GM23338 (cell line): ENCODE measurements at regions not wholly inside any gene's neighbourhood (a gene's known extent, or its start where the extent isn't known, plus 50 kb on each side); places are given as distances from the start of the nearest gene placed in this dataset.

Source experiments
- ATAC-seq: fragments of 200-7000 bp; cut with Tn5 transposase; 3 replicates; pipeline ENCODE4 v1.9.1; 2020
- DNase-seq: peaks from one replicate; pipeline ENCODE4 v3.0.0-alpha.2; 2015; ENCODE audit warnings: low spot score
- H2AFZ ChIP-seq: fragments of 200-600 bp; sonication (generic); 2 replicates; pipeline ENCODE4 v1.8.0; 2016; ENCODE audit warnings: antibody characterized with exemption, mild to moderate bottlenecking, moderate library complexity
- H3F3A ChIP-seq: fragments of 200-600 bp; sonication (generic); replicated peaks from 2 replicates; pipeline ENCODE4 v1.8.0; 2017; ENCODE audit warnings: antibody characterized with exemption, mixed run types, low read depth
- H3K27ac ChIP-seq: fragments of 200-600 bp; sonication (generic); 2 replicates; pipeline ENCODE4 v1.6.1; 2016; ENCODE audit warnings: low read depth
- H3K27me3 ChIP-seq: fragments of 200-600 bp; sonication (generic); 2 replicates; pipeline ENCODE4 v1.8.0; 2016; ENCODE audit warnings: mild to moderate bottlenecking, mixed run types, moderate library complexity; ENCODE audit not compliant: insufficient read depth
- H3K36me3 ChIP-seq: fragments of 200-600 bp; sonication (generic); 2 replicates; pipeline ENCODE4 v1.8.0; 2016; ENCODE audit warnings: mild to moderate bottlenecking; ENCODE audit not compliant: insufficient read depth
- H3K4me1 ChIP-seq: fragments of 200-600 bp; sonication (generic); 2 replicates; pipeline ENCODE4 v1.8.0; 2016; ENCODE audit warnings: mild to moderate bottlenecking, moderate library complexity; ENCODE audit not compliant: insufficient read depth
- H3K4me2 ChIP-seq: fragments of 200-600 bp; sonication (generic); 2 replicates; pipeline ENCODE4 v1.7.1; 2017; ENCODE audit warnings: mixed run types
- H3K4me3 ChIP-seq: fragments of 200-600 bp; sonication (generic); 2 replicates; pipeline ENCODE4 v1.6.1; 2016; ENCODE audit warnings: mixed run types
- H3K79me2 ChIP-seq: fragments of 200-600 bp; sonication (generic); replicated peaks from 2 replicates; pipeline ENCODE4 v1.8.0; 2017; ENCODE audit warnings: mild to moderate bottlenecking; ENCODE audit not compliant: insufficient read depth
- H3K9me2 ChIP-seq: fragments of 200-600 bp; sonication (generic); 2 replicates; pipeline ENCODE4 v1.8.0; 2017; ENCODE audit not compliant: insufficient read depth
- H4K20me1 ChIP-seq: fragments of 200-600 bp; sonication (generic); replicated peaks from 2 replicates; pipeline ENCODE4 v1.8.0; 2017; ENCODE audit warnings: mild to moderate bottlenecking; ENCODE audit not compliant: insufficient read depth
- H3K27ac Mint-ChIP-seq: 2 replicates; pipeline ENCODE4 v1.8.0; 2020; ENCODE audit warnings: inconsistent platforms, mild to moderate bottlenecking, moderate library complexity, mixed read lengths
- H3K27me3 Mint-ChIP-seq: 3 replicates; pipeline ENCODE4 v1.8.0; 2022; ENCODE audit warnings: low read depth, mild to moderate bottlenecking, moderate library complexity, mixed read lengths, inconsistent platforms; ENCODE audit not compliant: insufficient read depth, poor library complexity
- H3K36me3 Mint-ChIP-seq: 3 replicates; pipeline ENCODE4 v1.8.0; 2021; ENCODE audit warnings: low read depth, mild to moderate bottlenecking, inconsistent platforms, moderate library complexity, mixed read lengths
- H3K4me1 Mint-ChIP-seq: 3 replicates; pipeline ENCODE4 v1.8.0; 2020; ENCODE audit warnings: mild to moderate bottlenecking, inconsistent platforms, mixed read lengths
- H3K4me3 Mint-ChIP-seq: 3 replicates; pipeline ENCODE4 v1.8.0; 2021; ENCODE audit warnings: moderate library complexity, mild to moderate bottlenecking, inconsistent platforms, mixed read lengths
- H3K9me3 Mint-ChIP-seq: 3 replicates; pipeline ENCODE4 v1.8.0; 2020; ENCODE audit warnings: moderate library complexity, mild to moderate bottlenecking, inconsistent platforms, mixed read lengths
- CREB1 ChIP-seq: fragments of 250-450 bp; sonication (Bioruptor Pico); IDR thresholded peaks from 2 replicates; pipeline ENCODE4 v1.5.0; 2020; ENCODE audit warnings: low read depth, mild to moderate bottlenecking, moderate library complexity
- EZH2 ChIP-seq: fragments of 200-600 bp; sonication (generic); IDR thresholded peaks from one replicate; pipeline ENCODE4 v1.8.0; 2017; ENCODE audit warnings: antibody characterized with exemption, mild to moderate bottlenecking, low read depth; ENCODE audit not compliant: unreplicated experiment
- EZH2phosphoT487 ChIP-seq: fragments of 200-600 bp; sonication (generic); IDR thresholded peaks from one replicate; pipeline ENCODE4 v1.8.1; 2018; ENCODE audit warnings: antibody characterized with exemption; ENCODE audit not compliant: unreplicated experiment
- JUNB ChIP-seq: IDR thresholded peaks from one replicate; pipeline ENCODE4 v1.6.1; 2016; ENCODE audit warnings: antibody characterized with exemption; ENCODE audit not compliant: unreplicated experiment
- NANOG ChIP-seq: IDR thresholded peaks from 2 replicates; pipeline ENCODE4 v1.6.1; 2016; ENCODE audit warnings: antibody characterized with exemption, borderline replicate concordance
- POLR2AphosphoS5 ChIP-seq: IDR thresholded peaks from 2 replicates; pipeline ENCODE4 v1.6.1; 2016; ENCODE audit warnings: antibody characterized with exemption, low read depth
- STAT1 ChIP-seq: IDR thresholded peaks from one replicate; pipeline ENCODE4 v1.6.1; 2016; ENCODE audit warnings: antibody characterized with exemption; ENCODE audit not compliant: unreplicated experiment
- ZNF114 ChIP-seq: fragments of 250-450 bp; sonication (Bioruptor Pico); IDR thresholded peaks from 2 replicates; pipeline ENCODE4 v1.5.0; 2020; ENCODE audit warnings: mild to moderate bottlenecking, moderate library complexity
- ZNF331 ChIP-seq: fragments of 250-450 bp; sonication (Bioruptor Pico); IDR thresholded peaks from 2 replicates; pipeline ENCODE4 v1.5.0; 2020; ENCODE audit warnings: low read depth, mild to moderate bottlenecking, moderate library complexity
- TF ChIP-seq, protein P1 (sequence below), 2 experiments: fragments of 200-600 bp in 1 of 2; sonication (generic) in 1 of 2; conservative IDR thresholded peaks; 2 replicates each; pipeline versions ENCODE4 v1.5.1 to v1.6.1; 2016 to 2017; ENCODE audit warnings: antibody characterized with exemption in 2 of 2, low read depth in 2 of 2, mild to moderate bottlenecking in 2 of 2, moderate library complexity in 1 of 2
- TF ChIP-seq, protein P2 (sequence below): fragments of 250-450 bp; sonication (Bioruptor Pico); IDR thresholded peaks from 2 replicates; pipeline ENCODE4 v1.5.0; 2020; ENCODE audit warnings: mild to moderate bottlenecking, moderate library complexity
- TF ChIP-seq, protein P3 (sequence below): IDR thresholded peaks from one replicate; pipeline ENCODE4 v1.6.1; 2018; ENCODE audit warnings: antibody characterized with exemption; ENCODE audit not compliant: unreplicated experiment
- TF ChIP-seq, protein P4 (sequence below): IDR thresholded peaks from 2 replicates; pipeline ENCODE4 v1.6.1; 2016; ENCODE audit warnings: antibody characterized with exemption

DNA sequence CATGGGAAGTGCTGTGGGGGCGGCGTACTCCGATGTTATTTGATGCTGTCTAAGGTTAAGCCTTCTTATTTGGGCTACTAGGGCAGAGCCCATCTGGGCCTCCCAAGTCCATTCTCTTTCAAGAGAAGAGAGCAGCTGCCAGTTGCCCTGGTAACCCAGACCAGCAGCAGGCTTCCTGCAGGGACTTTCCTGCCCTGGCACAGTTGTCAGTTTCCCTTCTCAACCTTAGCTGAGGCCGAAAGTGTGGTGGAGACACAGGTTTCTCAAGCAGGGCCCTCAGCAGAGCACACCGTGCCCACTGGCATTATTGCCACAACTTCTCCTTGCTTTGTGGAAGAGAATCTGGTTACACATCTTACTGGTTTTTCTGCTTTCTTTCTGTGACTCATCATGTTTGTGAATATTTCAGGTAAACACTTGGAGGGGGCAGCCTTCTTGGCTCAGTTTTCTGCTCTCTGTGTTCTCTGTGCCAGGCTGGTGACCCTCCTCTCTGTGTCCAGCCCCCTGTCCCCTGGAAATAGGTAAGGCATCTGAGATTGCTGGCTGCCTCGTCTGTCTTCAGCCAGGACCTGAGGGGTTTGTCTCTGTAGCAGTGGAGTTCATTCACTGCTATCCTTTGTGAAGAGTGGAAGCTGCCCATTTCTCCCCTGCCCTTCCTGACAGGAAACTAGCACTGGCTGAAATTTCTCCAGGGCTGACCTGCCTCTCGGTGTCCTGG, 111.0 kb downstream of the B3GNT2 start:
- H3K4me3 Mint-ChIP-seq = no peak overlapping the region; the same call in 2 of the 3 replicates
- H3K4me2 ChIP-seq = no peak overlapping the region

More for the DNA sequence above, 111.0 kb downstream of the B3GNT2 start:
- Histone ChIP-seq H4K20me1 (no peaks in the 10 kb centered on the region), H3K27ac (peak overlapping the region; percentile 14; the same call in 1 of the 2 replicates), H3K27me3 (no peaks in the 10 kb centered on the region), H3K9me2 (peaks cover 5% of the 10 kb centered on the region; the same call in 1 of the 2 replicates), H3K4me3 (no peak overlapping the region), H3F3A (0 out of 2 replicates have a peak, but pooled peaks cover 7% of the 10 kb centered on the region), H3K36me3 (no peaks in the 10 kb centered on the region), H3K4me1 (peaks cover 42% of the 10 kb centered on the region), H3K79me2 (no peaks in the 10 kb centered on the region), H2AFZ (peak overlapping the region; percentile 38; the same call in 1 of the 2 replicates)
- Mint-ChIP-seq H3K27ac (no peak overlapping the region), H3K9me3 (no peaks in the 10 kb centered on the region), H3K36me3 (no peaks in the 10 kb centered on the region), H3K4me1 (peaks cover 49% of the 10 kb centered on the region), H3K27me3 (peaks cover 17% of the 10 kb centered on the region)
- DNase-seq = no peak
- 0 out of 3 replicates have a peak, but pooled peaks have one; percentile 9 for ATAC-seq
- TF ChIP-seq NANOG = no peak
- TF ChIP-seq EZH2 = no peak
- no peak for TF ChIP-seq CREB1 (CRISPR knock-in tag)
- no peak for TF ChIP-seq ZNF331 (CRISPR knock-in tag)
- TF ChIP-seq, protein P1, sequence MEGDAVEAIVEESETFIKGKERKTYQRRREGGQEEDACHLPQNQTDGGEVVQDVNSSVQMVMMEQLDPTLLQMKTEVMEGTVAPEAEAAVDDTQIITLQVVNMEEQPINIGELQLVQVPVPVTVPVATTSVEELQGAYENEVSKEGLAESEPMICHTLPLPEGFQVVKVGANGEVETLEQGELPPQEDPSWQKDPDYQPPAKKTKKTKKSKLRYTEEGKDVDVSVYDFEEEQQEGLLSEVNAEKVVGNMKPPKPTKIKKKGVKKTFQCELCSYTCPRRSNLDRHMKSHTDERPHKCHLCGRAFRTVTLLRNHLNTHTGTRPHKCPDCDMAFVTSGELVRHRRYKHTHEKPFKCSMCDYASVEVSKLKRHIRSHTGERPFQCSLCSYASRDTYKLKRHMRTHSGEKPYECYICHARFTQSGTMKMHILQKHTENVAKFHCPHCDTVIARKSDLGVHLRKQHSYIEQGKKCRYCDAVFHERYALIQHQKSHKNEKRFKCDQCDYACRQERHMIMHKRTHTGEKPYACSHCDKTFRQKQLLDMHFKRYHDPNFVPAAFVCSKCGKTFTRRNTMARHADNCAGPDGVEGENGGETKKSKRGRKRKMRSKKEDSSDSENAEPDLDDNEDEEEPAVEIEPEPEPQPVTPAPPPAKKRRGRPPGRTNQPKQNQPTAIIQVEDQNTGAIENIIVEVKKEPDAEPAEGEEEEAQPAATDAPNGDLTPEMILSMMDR (conservative IDR thresholded peaks at IDR 0.05; ENCODE audit: low read depth in 2 of 2) = no peak
- TF ChIP-seq, protein P2, sequence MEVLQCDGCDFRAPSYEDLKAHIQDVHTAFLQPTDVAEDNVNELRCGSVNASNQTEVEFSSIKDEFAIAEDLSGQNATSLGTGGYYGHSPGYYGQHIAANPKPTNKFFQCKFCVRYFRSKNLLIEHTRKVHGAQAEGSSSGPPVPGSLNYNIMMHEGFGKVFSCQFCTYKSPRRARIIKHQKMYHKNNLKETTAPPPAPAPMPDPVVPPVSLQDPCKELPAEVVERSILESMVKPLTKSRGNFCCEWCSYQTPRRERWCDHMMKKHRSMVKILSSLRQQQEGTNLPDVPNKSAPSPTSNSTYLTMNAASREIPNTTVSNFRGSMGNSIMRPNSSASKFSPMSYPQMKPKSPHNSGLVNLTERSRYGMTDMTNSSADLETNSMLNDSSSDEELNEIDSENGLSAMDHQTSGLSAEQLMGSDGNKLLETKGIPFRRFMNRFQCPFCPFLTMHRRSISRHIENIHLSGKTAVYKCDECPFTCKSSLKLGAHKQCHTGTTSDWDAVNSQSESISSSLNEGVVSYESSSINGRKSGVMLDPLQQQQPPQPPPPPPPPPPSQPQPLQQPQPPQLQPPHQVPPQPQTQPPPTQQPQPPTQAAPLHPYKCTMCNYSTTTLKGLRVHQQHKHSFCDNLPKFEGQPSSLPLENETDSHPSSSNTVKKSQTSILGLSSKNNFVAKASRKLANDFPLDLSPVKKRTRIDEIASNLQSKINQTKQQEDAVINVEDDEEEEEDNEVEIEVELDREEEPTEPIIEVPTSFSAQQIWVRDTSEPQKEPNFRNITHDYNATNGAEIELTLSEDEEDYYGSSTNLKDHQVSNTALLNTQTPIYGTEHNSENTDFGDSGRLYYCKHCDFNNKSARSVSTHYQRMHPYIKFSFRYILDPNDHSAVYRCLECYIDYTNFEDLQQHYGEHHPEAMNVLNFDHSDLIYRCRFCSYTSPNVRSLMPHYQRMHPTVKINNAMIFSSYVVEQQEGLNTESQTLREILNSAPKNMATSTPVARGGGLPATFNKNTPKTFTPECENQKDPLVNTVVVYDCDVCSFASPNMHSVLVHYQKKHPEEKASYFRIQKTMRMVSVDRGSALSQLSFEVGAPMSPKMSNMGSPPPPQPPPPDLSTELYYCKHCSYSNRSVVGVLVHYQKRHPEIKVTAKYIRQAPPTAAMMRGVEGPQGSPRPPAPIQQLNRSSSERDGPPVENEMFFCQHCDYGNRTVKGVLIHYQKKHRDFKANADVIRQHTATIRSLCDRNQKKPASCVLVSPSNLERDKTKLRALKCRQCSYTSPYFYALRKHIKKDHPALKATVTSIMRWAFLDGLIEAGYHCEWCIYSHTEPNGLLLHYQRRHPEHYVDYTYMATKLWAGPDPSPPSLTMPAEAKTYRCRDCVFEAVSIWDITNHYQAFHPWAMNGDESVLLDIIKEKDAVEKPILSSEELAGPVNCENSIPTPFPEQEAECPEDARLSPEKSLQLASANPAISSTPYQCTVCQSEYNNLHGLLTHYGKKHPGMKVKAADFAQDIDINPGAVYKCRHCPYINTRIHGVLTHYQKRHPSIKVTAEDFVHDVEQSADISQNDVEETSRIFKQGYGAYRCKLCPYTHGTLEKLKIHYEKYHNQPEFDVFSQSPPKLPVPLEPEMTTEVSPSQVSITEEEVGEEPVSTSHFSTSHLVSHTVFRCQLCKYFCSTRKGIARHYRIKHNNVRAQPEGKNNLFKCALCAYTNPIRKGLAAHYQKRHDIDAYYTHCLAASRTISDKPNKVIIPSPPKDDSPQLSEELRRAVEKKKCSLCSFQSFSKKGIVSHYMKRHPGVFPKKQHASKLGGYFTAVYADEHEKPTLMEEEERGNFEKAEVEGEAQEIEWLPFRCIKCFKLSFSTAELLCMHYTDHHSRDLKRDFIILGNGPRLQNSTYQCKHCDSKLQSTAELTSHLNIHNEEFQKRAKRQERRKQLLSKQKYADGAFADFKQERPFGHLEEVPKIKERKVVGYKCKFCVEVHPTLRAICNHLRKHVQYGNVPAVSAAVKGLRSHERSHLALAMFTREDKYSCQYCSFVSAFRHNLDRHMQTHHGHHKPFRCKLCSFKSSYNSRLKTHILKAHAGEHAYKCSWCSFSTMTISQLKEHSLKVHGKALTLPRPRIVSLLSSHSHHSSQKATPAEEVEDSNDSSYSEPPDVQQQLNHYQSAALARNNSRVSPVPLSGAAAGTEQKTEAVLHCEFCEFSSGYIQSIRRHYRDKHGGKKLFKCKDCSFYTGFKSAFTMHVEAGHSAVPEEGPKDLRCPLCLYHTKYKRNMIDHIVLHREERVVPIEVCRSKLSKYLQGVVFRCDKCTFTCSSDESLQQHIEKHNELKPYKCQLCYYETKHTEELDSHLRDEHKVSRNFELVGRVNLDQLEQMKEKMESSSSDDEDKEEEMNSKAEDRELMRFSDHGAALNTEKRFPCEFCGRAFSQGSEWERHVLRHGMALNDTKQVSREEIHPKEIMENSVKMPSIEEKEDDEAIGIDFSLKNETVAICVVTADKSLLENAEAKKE (CRISPR knock-in tag) = no peak
- TF ChIP-seq EZH2phosphoT487 = no peak
- TF ChIP-seq STAT1 = no peak
- no peak for TF ChIP-seq POLR2AphosphoS5
- TF ChIP-seq, protein P3, sequence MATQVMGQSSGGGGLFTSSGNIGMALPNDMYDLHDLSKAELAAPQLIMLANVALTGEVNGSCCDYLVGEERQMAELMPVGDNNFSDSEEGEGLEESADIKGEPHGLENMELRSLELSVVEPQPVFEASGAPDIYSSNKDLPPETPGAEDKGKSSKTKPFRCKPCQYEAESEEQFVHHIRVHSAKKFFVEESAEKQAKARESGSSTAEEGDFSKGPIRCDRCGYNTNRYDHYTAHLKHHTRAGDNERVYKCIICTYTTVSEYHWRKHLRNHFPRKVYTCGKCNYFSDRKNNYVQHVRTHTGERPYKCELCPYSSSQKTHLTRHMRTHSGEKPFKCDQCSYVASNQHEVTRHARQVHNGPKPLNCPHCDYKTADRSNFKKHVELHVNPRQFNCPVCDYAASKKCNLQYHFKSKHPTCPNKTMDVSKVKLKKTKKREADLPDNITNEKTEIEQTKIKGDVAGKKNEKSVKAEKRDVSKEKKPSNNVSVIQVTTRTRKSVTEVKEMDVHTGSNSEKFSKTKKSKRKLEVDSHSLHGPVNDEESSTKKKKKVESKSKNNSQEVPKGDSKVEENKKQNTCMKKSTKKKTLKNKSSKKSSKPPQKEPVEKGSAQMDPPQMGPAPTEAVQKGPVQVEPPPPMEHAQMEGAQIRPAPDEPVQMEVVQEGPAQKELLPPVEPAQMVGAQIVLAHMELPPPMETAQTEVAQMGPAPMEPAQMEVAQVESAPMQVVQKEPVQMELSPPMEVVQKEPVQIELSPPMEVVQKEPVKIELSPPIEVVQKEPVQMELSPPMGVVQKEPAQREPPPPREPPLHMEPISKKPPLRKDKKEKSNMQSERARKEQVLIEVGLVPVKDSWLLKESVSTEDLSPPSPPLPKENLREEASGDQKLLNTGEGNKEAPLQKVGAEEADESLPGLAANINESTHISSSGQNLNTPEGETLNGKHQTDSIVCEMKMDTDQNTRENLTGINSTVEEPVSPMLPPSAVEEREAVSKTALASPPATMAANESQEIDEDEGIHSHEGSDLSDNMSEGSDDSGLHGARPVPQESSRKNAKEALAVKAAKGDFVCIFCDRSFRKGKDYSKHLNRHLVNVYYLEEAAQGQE = no peak
- TF ChIP-seq, protein P4, sequence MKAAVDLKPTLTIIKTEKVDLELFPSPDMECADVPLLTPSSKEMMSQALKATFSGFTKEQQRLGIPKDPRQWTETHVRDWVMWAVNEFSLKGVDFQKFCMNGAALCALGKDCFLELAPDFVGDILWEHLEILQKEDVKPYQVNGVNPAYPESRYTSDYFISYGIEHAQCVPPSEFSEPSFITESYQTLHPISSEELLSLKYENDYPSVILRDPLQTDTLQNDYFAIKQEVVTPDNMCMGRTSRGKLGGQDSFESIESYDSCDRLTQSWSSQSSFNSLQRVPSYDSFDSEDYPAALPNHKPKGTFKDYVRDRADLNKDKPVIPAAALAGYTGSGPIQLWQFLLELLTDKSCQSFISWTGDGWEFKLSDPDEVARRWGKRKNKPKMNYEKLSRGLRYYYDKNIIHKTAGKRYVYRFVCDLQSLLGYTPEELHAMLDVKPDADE = no peak
- no peak for TF ChIP-seq ZNF114 (CRISPR knock-in tag)
- no peak for TF ChIP-seq JUNB
